ENCODE measurements at regions not wholly inside any gene's neighbourhood (a gene's known extent, or its start where the extent isn't known, plus 50 kb on each side); places are given as distances from the start of the nearest gene placed in this dataset.

DNA sequence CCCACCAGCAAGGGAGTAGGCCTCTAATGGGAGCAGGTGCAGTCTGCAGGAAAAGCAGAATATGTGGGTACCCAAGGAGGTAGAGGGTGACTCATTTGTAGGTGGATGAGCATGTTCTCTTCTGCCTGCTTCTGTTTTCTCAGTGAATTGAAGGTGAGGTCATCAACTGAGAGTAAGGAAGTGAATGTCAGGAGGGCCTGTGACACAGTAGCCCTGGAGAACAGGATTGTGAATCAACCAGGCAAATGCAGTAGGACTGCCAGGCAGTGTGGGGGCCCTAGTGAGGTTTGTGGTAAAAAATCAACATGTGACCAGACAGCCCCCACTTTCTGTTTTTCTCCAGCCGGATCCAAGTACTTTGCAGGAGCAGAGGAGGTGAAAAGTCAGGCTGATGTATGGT lies 150.5 kb upstream of the SOX9 start:
- TF ChIP-seq CTCF (IDR thresholded peaks at IDR 0.05) (no peak), POLR2A (IDR thresholded peaks at IDR 0.05) (no peak)
